Loucy (cell line): ENCODE measurements at regions not wholly inside any gene's neighbourhood (a gene's known extent, or its start where the extent isn't known, plus 50 kb on each side); places are given as distances from the start of the nearest gene placed in this dataset.

Experiments
- H2AFZ ChIP-seq: fragments of 200-600 bp; sonication (generic); 2 replicates; pipeline ENCODE4 v1.6.0; 2016; ENCODE audit warnings: antibody characterized with exemption, mild to moderate bottlenecking, low read length, moderate library complexity
- H3F3A ChIP-seq: fragments of 200-600 bp; 2 replicates; pipeline ENCODE4 v1.6.0; 2016; ENCODE audit warnings: antibody characterized with exemption, low read depth, mild to moderate bottlenecking
- H3K27me3 ChIP-seq: fragments of 200-600 bp; sonication (generic); 2 replicates; pipeline ENCODE4 v1.6.1; 2014; ENCODE audit warnings: low read length, mild to moderate bottlenecking; ENCODE audit not compliant: insufficient read depth, poor library complexity, severe bottlenecking
- H3K36me3 ChIP-seq: fragments of 200-600 bp; sonication (generic); 2 replicates; pipeline ENCODE4 v1.6.1; 2016; ENCODE audit warnings: low read length; ENCODE audit not compliant: insufficient read depth
- H3K4me1 ChIP-seq: fragments of 200-600 bp; sonication (generic); 2 replicates; pipeline ENCODE4 v1.5.1; 2014; ENCODE audit warnings: low read length, mild to moderate bottlenecking; ENCODE audit not compliant: insufficient read depth, poor library complexity, severe bottlenecking
- H3K4me2 ChIP-seq: fragments of 200-600 bp; sonication (generic); 2 replicates; pipeline ENCODE4 v1.6.0; 2014; ENCODE audit warnings: antibody characterized with exemption, low read length, low read depth, mild to moderate bottlenecking; ENCODE audit not compliant: poor library complexity, severe bottlenecking
- H3K4me3 ChIP-seq: fragments of 200-600 bp; sonication (generic); 2 replicates; pipeline ENCODE4 v1.5.1; 2014; ENCODE audit warnings: low read length, mild to moderate bottlenecking, mixed read lengths; ENCODE audit not compliant: poor library complexity, severe bottlenecking
- H3K79me2 ChIP-seq: fragments of 200-600 bp; sonication (generic); 2 replicates; pipeline ENCODE4 v1.6.1; 2014; ENCODE audit warnings: low read length; ENCODE audit not compliant: insufficient read depth
- H3K9ac ChIP-seq: fragments of 200-600 bp; sonication (generic); 2 replicates; pipeline ENCODE4 v1.6.0; 2014; ENCODE audit warnings: mild to moderate bottlenecking, low read depth, low read length, moderate library complexity; ENCODE audit not compliant: poor library complexity, severe bottlenecking
- H3K9me2 ChIP-seq: fragments of 200-600 bp; sonication (generic); replicated peaks from 2 replicates; pipeline ENCODE4 v1.6.1; 2016; ENCODE audit warnings: low read depth, low read length, mixed read lengths
- H3K9me3 ChIP-seq: fragments of 200-600 bp; sonication (generic); 2 replicates; pipeline ENCODE4 v1.6.1; 2014; ENCODE audit warnings: mild to moderate bottlenecking, antibody characterized with exemption, low read length, low read depth; ENCODE audit not compliant: insufficient read depth
- H4K20me1 ChIP-seq: fragments of 200-600 bp; sonication (generic); 2 replicates; pipeline ENCODE4 v1.6.0; 2014; ENCODE audit warnings: antibody characterized with exemption, low read length, mild to moderate bottlenecking; ENCODE audit not compliant: insufficient read depth, poor library complexity, severe bottlenecking
- CTCF ChIP-seq: fragments of 200-600 bp; sonication (generic); conservative IDR thresholded peaks from 2 replicates; pipeline ENCODE4 v1.5.1; 2014; ENCODE audit warnings: mild to moderate bottlenecking, antibody characterized with exemption, low read length
- EZH2phosphoT487 ChIP-seq: fragments of 200-600 bp; IDR thresholded peaks from 2 replicates; pipeline ENCODE4 v1.6.1; 2018; ENCODE audit warnings: antibody characterized with exemption, mild to moderate bottlenecking, moderate library complexity, borderline replicate concordance

- TF ChIP-seq EZH2phosphoT487: no peak
- Histone ChIP-seq H3K9me3 (no peaks in the 10 kb centered on the region), H3K36me3 (no peaks in the 10 kb centered on the region), H2AFZ (no peak overlapping the region), H3K79me2 (no peaks in the 10 kb centered on the region), H3K9ac (no peak overlapping the region), H3K9me2 (no peaks in the 10 kb centered on the region), H3K4me2 (no peak overlapping the region), H3K4me1 (no peaks in the 10 kb centered on the region), H3K27me3 (no peaks in the 10 kb centered on the region), H3F3A (no peaks in the 10 kb centered on the region), H3K4me3 (no peak overlapping the region), H4K20me1 (no peaks in the 10 kb centered on the region)
Observed at GRCh38 chr1:80401757-80402156, 1395.2 kb upstream of the ADGRL4 start.

GRCh38 chr1:80392529-80392928, 1386.0 kb upstream of the ADGRL4 start:
- H3K4me2 ChIP-seq: no peak overlapping the region
- no peak overlapping the region for H3K9ac ChIP-seq
- no peaks in the 10 kb centered on the region for H3K4me1 ChIP-seq
- H2AFZ ChIP-seq: no peak overlapping the region
- no peaks in the 10 kb centered on the region for H3K9me3 ChIP-seq
- TF ChIP-seq EZH2phosphoT487: no peak
- no peak overlapping the region for H3K4me3 ChIP-seq
- no peaks in the 10 kb centered on the region for H3K36me3 ChIP-seq
- no peaks in the 10 kb centered on the region for H3K79me2 ChIP-seq
- H4K20me1 ChIP-seq: no peaks in the 10 kb centered on the region
- H3K27me3 ChIP-seq: no peaks in the 10 kb centered on the region
- no peaks in the 10 kb centered on the region for H3K9me2 ChIP-seq
- no peaks in the 10 kb centered on the region for H3F3A ChIP-seq

- no peaks in the 10 kb centered on the region for H3K36me3 ChIP-seq
- H3K27me3 ChIP-seq: no peaks in the 10 kb centered on the region
- no peak overlapping the region for H3K4me3 ChIP-seq
- no peak overlapping the region for H2AFZ ChIP-seq
- H3K4me1 ChIP-seq: no peaks in the 10 kb centered on the region
- H3F3A ChIP-seq: no peaks in the 10 kb centered on the region
- H3K9ac ChIP-seq: no peak overlapping the region
- TF ChIP-seq EZH2phosphoT487 (no peak), CTCF (no peak)
- no peaks in the 10 kb centered on the region for H3K79me2 ChIP-seq
- no peak overlapping the region for H3K4me2 ChIP-seq
- H3K9me3 ChIP-seq: no peaks in the 10 kb centered on the region
- H4K20me1 ChIP-seq: no peaks in the 10 kb centered on the region
- no peaks in the 10 kb centered on the region for H3K9me2 ChIP-seq
Observed at GRCh38 chr1:80385650-80386049, 1379.1 kb upstream of the ADGRL4 start.

GRCh38 chr1:80384959-80385358, 1378.4 kb upstream of the ADGRL4 start:
- H3F3A ChIP-seq: no peaks in the 10 kb centered on the region
- no peaks in the 10 kb centered on the region for H3K9me2 ChIP-seq
- H3K4me3 ChIP-seq: no peak overlapping the region
- no peaks in the 10 kb centered on the region for H3K4me1 ChIP-seq
- no peak overlapping the region for H3K9ac ChIP-seq
- TF ChIP-seq CTCF (no peak), EZH2phosphoT487 (no peak)
- H3K27me3 ChIP-seq: no peaks in the 10 kb centered on the region
- no peaks in the 10 kb centered on the region for H3K79me2 ChIP-seq
- no peak overlapping the region for H3K4me2 ChIP-seq
- no peaks in the 10 kb centered on the region for H4K20me1 ChIP-seq
- H3K9me3 ChIP-seq: no peaks in the 10 kb centered on the region
- no peak overlapping the region for H2AFZ ChIP-seq
- H3K36me3 ChIP-seq: no peaks in the 10 kb centered on the region
